Left lung (tissue), 4 donors: ENCODE measurements at regions not wholly inside any gene's neighbourhood (a gene's known extent, or its start where the extent isn't known, plus 50 kb on each side); places are given as distances from the start of the nearest gene placed in this dataset.
"Not testable (repeated sequence)": the region's sequence is repeated elsewhere in the genome, so short reads cannot be mapped to it uniquely, and the experiment has no call there.

Source experiments
- ATAC-seq: fragments of 200-7000 bp; cut with Tn5 transposase; one replicate; pipeline ENCODE4 v1.9.1; 2020; ENCODE audit warnings: moderate library complexity
- DNase-seq, 4 donors: peaks; one replicate each; pipeline ENCODE4 v3.0.0-alpha.2; 2013 to 2020
- H3K27ac ChIP-seq, 2 donors: fragments of 200-600 bp; sonication (generic) in 1 of 2; one replicate each; pipeline versions ENCODE4 v1.5.0 to v1.8.0; 2020 to 2021
- H3K27me3 ChIP-seq, 2 donors: fragments of 200-600 bp; sonication (generic) in 1 of 2; one replicate each; pipeline versions ENCODE4 v1.5.0 to v1.8.0; 2020 to 2021
- H3K36me3 ChIP-seq, 2 donors: fragments of 200-600 bp; sonication (generic) in 1 of 2; one replicate each; pipeline versions ENCODE4 v1.5.0 to v1.8.0; 2020 to 2021
- H3K4me1 ChIP-seq, 2 donors: fragments of 200-600 bp; one replicate each; pipeline ENCODE4 v1.8.0; 2021
- H3K4me3 ChIP-seq, 2 donors: fragments of 200-600 bp; sonication (generic) in 1 of 2; one replicate each; pipeline versions ENCODE4 v1.5.0 to v1.8.0; 2020 to 2021; ENCODE audit warnings: mild to moderate bottlenecking in 1 of 2
- H3K9me3 ChIP-seq, 2 donors: fragments of 200-600 bp; sonication (generic) in 1 of 2; one replicate each; pipeline versions ENCODE4 v1.5.0 to v1.8.0; 2020 to 2021
- intact Hi-C, 2 donors: fragments of 100-400 bp; cut with DNase I; formaldehyde crosslinking; loops; one replicate each; pipeline versions ENCODE4 v1.11.2 to v1.14.2; 2022
- TF ChIP-seq, protein P1 (sequence below), 2 donors: fragments of 200-600 bp; sonication (generic) in 1 of 2; IDR thresholded peaks; one replicate each; pipeline versions ENCODE4 v1.5.0 to v1.8.0; 2021; ENCODE audit warnings: antibody characterized with exemption in 2 of 2
- donor health status: DM: no; HTN: yes; CAD: no.
- donor health status: DM: no; HTN: no; CAD: no.

DNA sequence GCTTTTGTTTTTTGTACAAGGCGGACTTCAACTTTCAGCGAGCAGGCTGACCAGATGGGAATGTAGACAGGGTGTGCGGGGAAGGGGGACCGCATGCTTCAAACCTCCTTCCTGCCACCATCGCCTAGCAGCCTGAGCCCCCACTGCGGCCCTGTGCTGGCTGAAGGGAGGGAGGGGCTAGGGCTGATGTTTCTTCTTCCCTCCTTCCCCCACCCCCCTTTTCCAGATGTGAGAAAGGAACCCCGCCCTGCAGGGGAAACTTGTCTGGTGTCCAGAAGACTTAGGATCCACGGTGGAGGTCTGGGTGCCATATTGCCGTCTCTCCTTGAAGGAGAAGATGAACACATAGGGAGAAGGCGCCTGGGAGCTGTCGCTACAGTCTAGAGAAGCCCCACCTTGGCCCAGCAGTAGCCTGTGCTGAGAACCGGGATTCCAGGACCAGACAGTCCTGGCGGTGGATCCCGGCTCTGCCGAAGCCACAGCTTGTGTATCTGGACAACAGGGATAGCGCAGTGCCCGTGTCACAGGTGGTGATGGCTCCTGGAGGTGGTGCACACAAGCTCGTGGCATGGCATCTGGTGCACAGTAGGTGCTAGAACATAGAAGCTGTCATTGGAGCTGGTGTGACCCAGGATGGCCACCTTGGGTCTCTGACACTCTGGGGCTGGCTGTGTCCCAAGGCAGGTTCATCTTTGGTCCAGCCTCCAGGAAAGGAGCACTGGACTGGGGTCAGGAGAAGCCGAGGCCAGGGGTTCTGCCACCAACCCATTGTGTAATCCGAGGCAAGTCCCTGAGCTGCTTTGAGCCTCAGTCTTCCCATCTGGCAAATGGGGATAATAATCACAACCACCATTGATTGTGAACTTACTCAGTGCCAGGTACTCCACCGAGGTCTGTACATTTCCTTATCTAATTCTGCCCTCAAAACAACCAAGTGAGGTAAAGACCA is 205.6 kb downstream of the C9orf50 start:
- ATAC-seq (no peak), DNase-seq (peak in 2 of 4 donors; percentile 46 to 71)
- TF ChIP-seq, protein P1, sequence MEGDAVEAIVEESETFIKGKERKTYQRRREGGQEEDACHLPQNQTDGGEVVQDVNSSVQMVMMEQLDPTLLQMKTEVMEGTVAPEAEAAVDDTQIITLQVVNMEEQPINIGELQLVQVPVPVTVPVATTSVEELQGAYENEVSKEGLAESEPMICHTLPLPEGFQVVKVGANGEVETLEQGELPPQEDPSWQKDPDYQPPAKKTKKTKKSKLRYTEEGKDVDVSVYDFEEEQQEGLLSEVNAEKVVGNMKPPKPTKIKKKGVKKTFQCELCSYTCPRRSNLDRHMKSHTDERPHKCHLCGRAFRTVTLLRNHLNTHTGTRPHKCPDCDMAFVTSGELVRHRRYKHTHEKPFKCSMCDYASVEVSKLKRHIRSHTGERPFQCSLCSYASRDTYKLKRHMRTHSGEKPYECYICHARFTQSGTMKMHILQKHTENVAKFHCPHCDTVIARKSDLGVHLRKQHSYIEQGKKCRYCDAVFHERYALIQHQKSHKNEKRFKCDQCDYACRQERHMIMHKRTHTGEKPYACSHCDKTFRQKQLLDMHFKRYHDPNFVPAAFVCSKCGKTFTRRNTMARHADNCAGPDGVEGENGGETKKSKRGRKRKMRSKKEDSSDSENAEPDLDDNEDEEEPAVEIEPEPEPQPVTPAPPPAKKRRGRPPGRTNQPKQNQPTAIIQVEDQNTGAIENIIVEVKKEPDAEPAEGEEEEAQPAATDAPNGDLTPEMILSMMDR (IDR thresholded peaks at IDR 0.05), result no peak
- no peaks in the 10 kb centered on the region for H3K36me3 ChIP-seq
- H3K4me3 ChIP-seq, result no peak overlapping the region
- H3K27ac ChIP-seq, result peak overlapping the region; percentile 99 to 100
- H3K27me3 ChIP-seq, result no peaks in the 10 kb centered on the region
- H3K9me3 ChIP-seq, result no peaks in the 10 kb centered on the region
- intact Hi-C loops, result no loop called here
- H3K4me1 ChIP-seq, result peaks cover 14 to 45% of the 10 kb centered on the region in 2 donors

DNA sequence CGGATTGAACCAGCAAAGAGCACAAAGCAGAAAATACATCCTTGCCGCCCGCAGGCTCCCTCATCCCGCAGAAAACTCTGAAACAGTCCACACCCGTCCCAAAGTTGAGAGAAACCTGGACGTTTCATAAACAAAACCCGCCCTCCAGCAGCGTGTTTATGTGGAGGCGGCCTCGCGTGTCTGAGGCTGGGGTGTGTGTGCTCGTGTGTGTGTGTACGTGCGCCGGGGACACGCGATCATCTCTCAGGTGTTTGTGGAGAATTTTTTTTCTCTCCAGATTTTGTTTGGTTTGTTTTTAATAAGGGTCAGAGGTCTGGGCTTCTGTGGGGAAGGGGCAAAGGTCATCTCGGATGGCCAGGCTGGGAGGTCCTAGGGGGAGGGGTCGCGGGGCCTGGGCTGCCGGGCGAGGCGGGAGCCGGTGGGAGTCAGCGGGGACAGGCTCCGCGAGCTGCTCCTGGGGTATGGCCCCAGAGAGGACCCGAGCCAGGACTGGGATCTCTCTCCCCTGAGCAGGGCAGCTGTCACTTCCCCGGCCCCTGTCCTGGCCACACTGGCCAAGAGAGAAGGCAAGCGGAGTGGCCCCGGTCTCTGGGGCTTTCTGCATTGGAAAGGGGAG is 206.4 kb downstream of the C9orf50 start:
- Histone ChIP-seq H3K4me1 (peaks cover 14 to 45% of the 10 kb centered on the region in 2 donors), H3K36me3 (no peaks in the 10 kb centered on the region), H3K27ac (peak overlapping the region; percentile 99 to 100), H3K9me3 (no peaks in the 10 kb centered on the region), H3K4me3 (peak overlapping the region; percentile 48 to 53), H3K27me3 (no peaks in the 10 kb centered on the region)
- intact Hi-C loops, result no loop called here
- DNase-seq (peak in 1 of 4 donors; percentile 79), ATAC-seq (peak; percentile 14)
- TF ChIP-seq, protein P1 (IDR thresholded peaks at IDR 0.05), result no peak

DNA sequence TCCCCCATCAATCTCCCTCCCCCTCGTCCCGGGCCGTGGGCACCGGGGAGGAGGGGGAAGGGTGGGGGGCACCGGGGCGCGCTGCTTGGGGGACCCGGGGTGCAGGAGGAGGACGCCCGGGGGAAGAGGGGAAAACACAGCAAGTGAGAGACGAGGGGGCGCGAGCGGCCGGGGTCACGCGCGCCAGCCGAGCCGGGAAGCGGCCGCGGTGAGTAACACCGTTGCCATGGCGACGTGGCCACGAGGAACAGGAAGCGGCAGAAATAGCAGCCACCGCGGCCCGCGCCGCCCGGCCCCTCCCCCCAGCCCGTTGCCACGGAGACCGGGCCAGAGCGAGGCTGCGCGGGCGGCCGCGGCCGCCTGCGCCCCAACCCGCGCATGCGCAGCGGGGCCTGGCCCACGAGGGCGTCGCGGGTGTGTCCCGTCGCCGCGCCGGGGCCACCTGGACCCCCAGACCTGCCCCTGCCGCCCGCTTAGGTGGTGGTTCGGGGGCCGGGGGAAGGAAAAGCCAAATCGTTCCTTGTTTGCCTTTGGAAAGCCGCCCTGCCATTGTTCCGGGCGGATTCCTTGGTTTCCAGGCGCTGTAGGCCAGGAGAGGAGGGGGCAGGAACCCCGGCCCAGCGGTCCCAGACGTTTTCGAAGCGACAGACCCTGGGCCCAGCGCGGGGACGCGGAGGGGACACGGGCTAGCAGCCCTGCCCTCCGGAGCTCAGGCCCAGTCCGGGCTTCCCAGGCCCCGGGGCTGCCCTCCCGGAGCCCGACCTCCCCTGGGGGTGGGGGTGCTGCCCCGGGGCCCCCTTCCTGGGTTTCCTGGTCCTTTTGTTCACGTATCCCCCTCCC is 207.1 kb downstream of the C9orf50 start:
- peaks cover 14 to 45% of the 10 kb centered on the region in 2 donors for H3K4me1 ChIP-seq
- H3K27me3 ChIP-seq, result no peaks in the 10 kb centered on the region
- no peaks in the 10 kb centered on the region for H3K36me3 ChIP-seq
- intact Hi-C loops, result no loop called here
- DNase-seq, result peak; percentile 96 to 100 (median 99)
- peak overlapping the region; percentile 48 to 53 for H3K4me3 ChIP-seq
- no peaks in the 10 kb centered on the region for H3K9me3 ChIP-seq
- TF ChIP-seq, protein P1 (IDR thresholded peaks at IDR 0.05), result no peak
- peak overlapping the region; percentile 99 to 100 for H3K27ac ChIP-seq
- ATAC-seq, result peak; percentile 91

DNA sequence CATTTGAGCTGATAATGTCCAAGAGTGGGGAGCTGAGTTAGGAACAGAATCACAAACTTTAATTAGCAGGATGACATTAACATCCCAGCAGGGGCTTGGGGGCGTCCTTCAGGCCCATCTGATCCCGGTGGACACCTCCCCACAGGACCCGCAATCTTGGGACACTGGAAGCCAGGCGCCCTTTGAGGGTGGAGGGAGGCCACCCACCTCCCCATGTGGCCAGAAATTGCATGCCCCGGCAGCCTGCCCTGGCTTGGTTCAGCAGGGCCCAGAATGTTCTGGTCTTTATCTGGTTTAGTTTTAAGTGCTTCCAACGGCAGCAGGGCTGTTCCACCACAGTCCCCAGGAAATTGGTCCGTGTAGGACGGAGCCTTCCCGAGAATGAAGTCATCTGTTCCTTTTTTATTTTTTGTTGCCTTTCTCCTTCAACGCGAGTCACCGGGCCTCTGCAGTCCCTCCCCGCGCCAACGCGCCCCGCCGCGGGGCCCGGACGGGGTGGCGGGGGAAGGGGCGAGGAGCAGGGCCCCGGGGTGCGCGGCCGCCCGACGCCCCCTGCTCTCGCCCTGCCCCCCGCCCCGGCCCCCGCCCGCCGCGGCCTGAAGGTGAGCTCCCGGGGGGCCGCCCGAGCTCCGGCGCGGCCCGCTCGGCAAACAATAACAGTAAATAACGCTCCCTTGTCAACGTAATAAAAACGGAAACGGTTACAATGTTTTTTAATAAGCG is 207.9 kb downstream of the C9orf50 start:
- no peaks in the 10 kb centered on the region for H3K9me3 ChIP-seq

DNA sequence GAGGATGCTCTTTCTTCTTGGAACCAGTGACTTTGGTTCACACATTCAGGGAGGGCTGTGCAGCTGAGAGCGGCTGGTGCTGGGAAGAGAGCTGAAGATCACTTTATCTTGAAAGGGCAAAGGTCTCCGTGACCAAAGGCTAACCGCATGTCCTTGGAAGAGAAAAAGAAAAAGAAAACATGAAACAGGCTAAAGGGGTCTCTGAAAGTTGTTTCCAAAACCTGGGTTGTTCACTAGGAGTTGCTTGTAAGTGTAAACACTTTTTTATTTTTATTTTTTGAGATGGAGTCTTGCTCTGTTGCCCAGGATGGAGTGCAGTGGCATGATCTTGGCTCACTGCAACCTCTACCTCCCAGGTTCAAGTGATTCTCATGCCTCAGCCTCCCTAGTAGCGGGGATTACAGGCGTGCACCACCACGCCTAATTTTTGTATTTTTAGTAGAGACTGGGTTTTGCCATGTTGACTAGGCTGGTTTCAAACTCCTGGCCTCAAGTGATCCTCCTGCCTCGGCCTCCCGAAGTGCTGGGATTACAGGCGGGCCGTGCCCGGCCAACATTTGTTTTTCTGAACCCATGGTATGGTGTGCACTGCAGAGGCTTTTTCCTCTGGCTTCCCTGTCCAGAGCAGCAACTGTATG is 208.6 kb downstream of the C9orf50 start:
- H3K4me3 ChIP-seq, intact Hi-C loops, ATAC-seq, H3K27me3 ChIP-seq, H3K36me3 ChIP-seq, H3K9me3 ChIP-seq: not testable (repeated sequence)
- Histone ChIP-seq H3K27ac (peak overlapping the region; percentile 99 to 100), H3K4me1 (peaks cover 14 to 45% of the 10 kb centered on the region in 2 donors)
- DNase-seq, result peak in 1 of 4 donors; percentile 32

More for the DNA sequence above, 207.9 kb downstream of the C9orf50 start:
- TF ChIP-seq, protein P1 (IDR thresholded peaks at IDR 0.05), result peak in 1 of 2 donors; percentile 8
- peak; percentile 41 for ATAC-seq
- Histone ChIP-seq H3K4me3 (peak overlapping the region; percentile 35 to 53), H3K4me1 (peaks cover 14 to 45% of the 10 kb centered on the region in 2 donors), H3K36me3 (no peaks in the 10 kb centered on the region), H3K27me3 (no peaks in the 10 kb centered on the region), H3K27ac (peak overlapping the region; percentile 99 to 100)
- intact Hi-C loops, result no loop called here
- peak; percentile 61 to 86 (median 73) for DNase-seq
